SH-SY5Y (cell line): ENCODE measurements at regions not wholly inside any gene's neighbourhood (a gene's known extent, or its start where the extent isn't known, plus 50 kb on each side); places are given as distances from the start of the nearest gene placed in this dataset.

Experiments used
- GATA2 ChIP-seq: IDR thresholded peaks from 2 replicates; pipeline ENCODE4 v1.6.1; 2011; ENCODE audit warnings: mild to moderate bottlenecking, low read depth, low read length
- GATA3 ChIP-seq: IDR thresholded peaks from 2 replicates; pipeline ENCODE4 v1.6.1; 2011; ENCODE audit warnings: low read depth, mild to moderate bottlenecking, low read length, moderate library complexity

GRCh38 chr14:106269451-106270204 is 743.2 kb downstream of the TMEM121 start:
- no peak for TF ChIP-seq GATA3
- no peak for TF ChIP-seq GATA2

- no peak for TF ChIP-seq GATA3
- no peak for TF ChIP-seq GATA2
Measured at GRCh38 chr14:106276326-106277267, 750.2 kb downstream of the TMEM121 start.

GRCh38 chr14:106277503-106277902 is 751.1 kb downstream of the TMEM121 start:
- TF ChIP-seq GATA3 (no peak), GATA2 (no peak)

- no peak for TF ChIP-seq GATA2
- no peak for TF ChIP-seq GATA3
Measured at GRCh38 chr14:106280876-106281275, 754.5 kb downstream of the TMEM121 start.

GRCh38 chr14:106286697-106287290 is 760.4 kb downstream of the TMEM121 start:
- TF ChIP-seq GATA2 (no peak), GATA3 (no peak)

GRCh38 chr14:106287506-106287905 is 761.1 kb downstream of the TMEM121 start:
- no peak for TF ChIP-seq GATA2
- no peak for TF ChIP-seq GATA3

- TF ChIP-seq GATA3: no peak
- no peak for TF ChIP-seq GATA2
Measured at GRCh38 chr14:106291626-106292025, 765.2 kb downstream of the TMEM121 start.

- no peak for TF ChIP-seq GATA3
- no peak for TF ChIP-seq GATA2
Measured at GRCh38 chr14:106294324-106294723, 767.9 kb downstream of the TMEM121 start.

GRCh38 chr14:106302661-106303060 is 776.3 kb downstream of the TMEM121 start:
- TF ChIP-seq GATA3 (no peak), GATA2 (no peak)

- TF ChIP-seq GATA3 (no peak), GATA2 (no peak)
Measured at GRCh38 chr14:106304271-106304670, 777.9 kb downstream of the TMEM121 start.

GRCh38 chr14:106308839-106309389 is 782.5 kb downstream of the TMEM121 start:
- TF ChIP-seq GATA2 (no peak), GATA3 (no peak)

GRCh38 chr14:106309423-106309822 is 783.0 kb downstream of the TMEM121 start:
- TF ChIP-seq GATA3 (no peak), GATA2 (no peak)

- no peak for TF ChIP-seq GATA3
- no peak for TF ChIP-seq GATA2
Measured at GRCh38 chr14:106315436-106315835, 789.1 kb downstream of the TMEM121 start.

- TF ChIP-seq GATA3: no peak
- TF ChIP-seq GATA2: no peak
Measured at GRCh38 chr14:106317593-106317992, 791.2 kb downstream of the TMEM121 start.

- TF ChIP-seq GATA2 (no peak), GATA3 (no peak)
Measured at GRCh38 chr14:106318700-106319099, 792.3 kb downstream of the TMEM121 start.
